Putamen (tissue), 1 donor: ENCODE measurements at regions not wholly inside any gene's neighbourhood (a gene's known extent, or its start where the extent isn't known, plus 50 kb on each side); places are given as distances from the start of the nearest gene placed in this dataset.
A peak's percentile ranks its signal among the peaks of the same experiment; 100 is the strongest.
"Not testable (repeated sequence)": the region's sequence is repeated elsewhere in the genome, so short reads cannot be mapped to it uniquely, and the experiment has no call there.

Experiments
- DNase-seq: peaks from one replicate; pipeline ENCODE4 v3.0.0-alpha.2; 2016; ENCODE audit warnings: low spot score

GRCh38 chr2:36052819-36053218 lies 302.8 kb upstream of the CRIM1 start:
- no peak for DNase-seq

GRCh38 chr2:36044411-36044810 lies 311.2 kb upstream of the CRIM1 start:
- DNase-seq: no peak

- DNase-seq: no peak
Observed at GRCh38 chr2:36035137-36035536, 320.4 kb upstream of the CRIM1 start.

GRCh38 chr2:36032046-36032445 lies 323.5 kb upstream of the CRIM1 start:
- DNase-seq: no peak

- DNase-seq: no peak
Observed at GRCh38 chr2:36031471-36031870, 324.1 kb upstream of the CRIM1 start.

GRCh38 chr2:36027616-36028015 lies 328.0 kb upstream of the CRIM1 start:
- DNase-seq: no peak

- no peak for DNase-seq
Observed at GRCh38 chr2:36013064-36013463, 342.5 kb upstream of the CRIM1 start.

GRCh38 chr2:36006444-36006843 lies 349.1 kb upstream of the CRIM1 start:
- DNase-seq: no peak

GRCh38 chr2:36002941-36003340 lies 352.6 kb upstream of the CRIM1 start:
- DNase-seq: no peak

GRCh38 chr2:35997488-35997887 lies 358.1 kb upstream of the CRIM1 start:
- DNase-seq: no peak

GRCh38 chr2:35989503-35989902 lies 366.1 kb upstream of the CRIM1 start:
- DNase-seq: peak; percentile 24

- no peak for DNase-seq
Observed at GRCh38 chr2:35989040-35989439, 366.5 kb upstream of the CRIM1 start.

- DNase-seq: no peak
Observed at GRCh38 chr2:35986871-35987270, 368.7 kb upstream of the CRIM1 start.

GRCh38 chr2:35978218-35978617 lies 377.4 kb upstream of the CRIM1 start:
- no peak for DNase-seq

- no peak for DNase-seq
Observed at GRCh38 chr2:35976611-35977010, 379.0 kb upstream of the CRIM1 start.

GRCh38 chr2:35973737-35974132 lies 381.8 kb upstream of the CRIM1 start:
- DNase-seq: no peak

GRCh38 chr2:35973132-35973736 lies 382.3 kb upstream of the CRIM1 start:
- no peak for DNase-seq

- DNase-seq: no peak
Observed at GRCh38 chr2:35963824-35964223, 391.8 kb upstream of the CRIM1 start.

- DNase-seq: no peak
Observed at GRCh38 chr2:35963357-35963756, 392.2 kb upstream of the CRIM1 start.

- no peak for DNase-seq
Observed at GRCh38 chr2:35962585-35963146, 392.9 kb upstream of the CRIM1 start.

GRCh38 chr2:35960596-35960995 lies 395.0 kb upstream of the CRIM1 start:
- no peak for DNase-seq

GRCh38 chr2:35957053-35957452 lies 398.5 kb upstream of the CRIM1 start:
- DNase-seq: not testable (repeated sequence)

GRCh38 chr2:35946478-35946877 lies 409.1 kb upstream of the CRIM1 start:
- DNase-seq: no peak

- DNase-seq: no peak
Observed at GRCh38 chr2:35938838-35939237, 416.7 kb upstream of the CRIM1 start.
